GM06990 (cell line): ENCODE measurements at regions not wholly inside any gene's neighbourhood (a gene's known extent, or its start where the extent isn't known, plus 50 kb on each side); places are given as distances from the start of the nearest gene placed in this dataset.

Experiments used
- DNase-seq: peaks from one replicate; pipeline ENCODE4 v3.0.0-alpha.2; 2011; ENCODE audit not compliant: insufficient read length; ENCODE audit errors: extremely low read depth
- H3K27me3 ChIP-seq: replicated peaks from 2 replicates; pipeline ENCODE4 v1.6.0; 2011; ENCODE audit warnings: low read length; ENCODE audit not compliant: control insufficient read depth, insufficient read depth
- H3K36me3 ChIP-seq: 2 replicates; pipeline ENCODE4 v1.5.1; 2011; ENCODE audit warnings: low read length; ENCODE audit not compliant: control insufficient read depth, insufficient read depth
- H3K4me3 ChIP-seq: replicated peaks from 2 replicates; pipeline ENCODE4 v1.5.1; 2011; ENCODE audit warnings: low read depth, mild to moderate bottlenecking, control low read depth, low read length
- CTCF ChIP-seq: IDR thresholded peaks from 2 replicates; pipeline ENCODE4 v1.5.1; 2011; ENCODE audit warnings: low read length, control low read depth, mild to moderate bottlenecking, inconsistent platforms; ENCODE audit not compliant: insufficient read depth, poor library complexity, severe bottlenecking

GRCh38 chr17:79412110-79412509, 198.7 kb downstream of the RBFOX3 start:
- Histone ChIP-seq H3K36me3 (no peaks in the 10 kb centered on the region), H3K27me3 (no peaks in the 10 kb centered on the region; the same call in none of the 2 replicates), H3K4me3 (no peak overlapping the region)
- no peak for DNase-seq
- no peak for TF ChIP-seq CTCF

- H3K27me3 ChIP-seq, result no peaks in the 10 kb centered on the region; the same call in none of the 2 replicates
- no peak for DNase-seq
- H3K4me3 ChIP-seq, result no peak overlapping the region
- no peaks in the 10 kb centered on the region for H3K36me3 ChIP-seq
- no peak for TF ChIP-seq CTCF
Observed at GRCh38 chr17:79411419-79411818, 199.4 kb downstream of the RBFOX3 start.

GRCh38 chr17:79410681-79411080, 200.2 kb downstream of the RBFOX3 start:
- H3K4me3 ChIP-seq, result no peak overlapping the region
- H3K36me3 ChIP-seq, result no peaks in the 10 kb centered on the region
- no peaks in the 10 kb centered on the region; the same call in none of the 2 replicates for H3K27me3 ChIP-seq
- TF ChIP-seq CTCF, result no peak
- no peak for DNase-seq

- no peak for DNase-seq
- no peak overlapping the region for H3K4me3 ChIP-seq
- TF ChIP-seq CTCF, result no peak
- H3K36me3 ChIP-seq, result no peaks in the 10 kb centered on the region
- no peaks in the 10 kb centered on the region; the same call in none of the 2 replicates for H3K27me3 ChIP-seq
Observed at GRCh38 chr17:79408251-79408650, 202.6 kb downstream of the RBFOX3 start.

- H3K36me3 ChIP-seq, result no peaks in the 10 kb centered on the region
- H3K4me3 ChIP-seq, result no peak overlapping the region
- H3K27me3 ChIP-seq, result no peaks in the 10 kb centered on the region; the same call in none of the 2 replicates
- no peak for TF ChIP-seq CTCF
- DNase-seq, result no peak
Observed at GRCh38 chr17:79407385-79407784, 203.5 kb downstream of the RBFOX3 start.

- Histone ChIP-seq H3K36me3 (no peaks in the 10 kb centered on the region), H3K4me3 (no peak overlapping the region), H3K27me3 (no peaks in the 10 kb centered on the region; the same call in none of the 2 replicates)
- no peak for TF ChIP-seq CTCF
- no peak for DNase-seq
Observed at GRCh38 chr17:79406316-79406715, 204.5 kb downstream of the RBFOX3 start.
